AML-193 (cell line): ENCODE measurements at regions not wholly inside any gene's neighbourhood (a gene's known extent, or its start where the extent isn't known, plus 50 kb on each side); places are given as distances from the start of the nearest gene placed in this dataset.

Experiments used
- DNase-seq, 2 experiments: peaks; one replicate each; lab custom pipeline; 2025; lab: John Stamatoyannopoulos, UW

DNA sequence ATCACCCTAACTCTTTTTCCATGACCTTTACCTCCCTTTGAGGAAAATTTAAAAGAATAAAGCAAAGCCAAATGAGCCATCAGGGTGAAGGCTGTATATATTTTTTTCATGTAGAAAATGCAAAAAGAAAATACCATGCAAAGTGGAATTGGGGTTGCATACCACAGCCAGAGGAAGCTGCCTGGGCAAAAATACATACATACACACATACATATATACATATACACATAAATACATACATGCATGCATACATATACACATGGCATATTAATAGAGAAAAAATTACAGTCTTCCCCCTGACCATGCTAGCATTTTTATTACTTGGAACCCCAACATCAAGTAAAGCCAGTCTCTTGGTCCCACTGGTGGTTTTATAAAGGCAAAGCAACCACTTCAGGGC, 63.7 kb upstream of the TMCO5A start:
- no peak for DNase-seq

DNA sequence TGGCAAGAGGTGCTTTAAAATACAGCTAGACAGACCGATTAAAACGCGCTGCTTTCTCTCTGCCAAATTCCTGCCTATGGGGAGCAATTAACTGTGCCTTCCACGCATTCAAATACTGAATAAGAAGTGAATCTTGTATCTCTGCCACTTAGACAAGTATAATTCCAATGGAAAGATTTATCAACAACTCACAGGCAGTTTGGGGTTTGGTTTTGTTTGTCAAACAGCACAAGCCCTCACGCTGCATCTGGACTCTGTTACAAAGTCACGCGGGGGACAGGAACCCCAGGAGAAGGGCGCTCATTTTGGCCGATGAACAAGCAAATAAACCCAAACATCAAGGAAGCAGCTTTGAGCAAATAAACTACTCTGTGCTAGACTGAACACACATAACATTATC, 61.8 kb upstream of the TMCO5A start:
- DNase-seq = no peak

DNA sequence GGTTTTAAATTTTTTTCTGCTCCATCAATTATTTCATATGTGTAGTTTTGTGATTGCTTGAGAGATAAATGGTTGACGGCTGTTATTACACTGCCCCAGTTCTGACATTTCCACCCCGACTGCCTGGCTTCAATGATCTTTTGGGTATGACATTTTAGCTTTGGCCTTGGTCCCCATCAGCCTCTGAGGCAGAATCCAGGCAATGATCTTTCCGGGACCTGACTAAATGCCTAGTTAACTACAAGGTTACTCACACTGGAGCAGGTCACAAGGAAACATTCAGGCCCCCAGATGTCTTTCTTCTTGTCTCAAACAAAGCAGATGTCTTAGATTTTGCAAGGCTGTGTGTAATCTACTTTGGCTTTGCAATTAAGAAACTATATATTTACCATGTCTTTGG, 61.1 kb upstream of the TMCO5A start:
- DNase-seq = no peak

DNA sequence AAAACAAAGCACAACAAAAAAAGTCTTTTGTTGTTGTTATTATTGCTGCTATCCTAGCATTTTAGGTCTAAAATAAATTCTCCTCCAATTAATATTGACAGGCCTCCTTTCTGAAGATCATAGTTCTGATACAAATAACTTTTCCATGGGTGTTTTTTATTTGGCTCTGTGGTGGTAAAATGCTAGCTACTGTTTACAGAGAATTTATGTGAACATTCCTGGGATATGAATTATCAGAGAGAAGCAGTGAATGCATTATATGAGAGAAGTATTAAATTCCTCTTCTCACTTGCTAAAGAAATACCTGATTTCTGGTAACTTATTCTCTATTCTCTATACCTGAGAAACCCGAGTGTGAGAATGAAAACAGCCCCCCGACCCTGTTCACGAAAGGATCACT, 57.5 kb upstream of the TMCO5A start:
- no peak for DNase-seq

DNA sequence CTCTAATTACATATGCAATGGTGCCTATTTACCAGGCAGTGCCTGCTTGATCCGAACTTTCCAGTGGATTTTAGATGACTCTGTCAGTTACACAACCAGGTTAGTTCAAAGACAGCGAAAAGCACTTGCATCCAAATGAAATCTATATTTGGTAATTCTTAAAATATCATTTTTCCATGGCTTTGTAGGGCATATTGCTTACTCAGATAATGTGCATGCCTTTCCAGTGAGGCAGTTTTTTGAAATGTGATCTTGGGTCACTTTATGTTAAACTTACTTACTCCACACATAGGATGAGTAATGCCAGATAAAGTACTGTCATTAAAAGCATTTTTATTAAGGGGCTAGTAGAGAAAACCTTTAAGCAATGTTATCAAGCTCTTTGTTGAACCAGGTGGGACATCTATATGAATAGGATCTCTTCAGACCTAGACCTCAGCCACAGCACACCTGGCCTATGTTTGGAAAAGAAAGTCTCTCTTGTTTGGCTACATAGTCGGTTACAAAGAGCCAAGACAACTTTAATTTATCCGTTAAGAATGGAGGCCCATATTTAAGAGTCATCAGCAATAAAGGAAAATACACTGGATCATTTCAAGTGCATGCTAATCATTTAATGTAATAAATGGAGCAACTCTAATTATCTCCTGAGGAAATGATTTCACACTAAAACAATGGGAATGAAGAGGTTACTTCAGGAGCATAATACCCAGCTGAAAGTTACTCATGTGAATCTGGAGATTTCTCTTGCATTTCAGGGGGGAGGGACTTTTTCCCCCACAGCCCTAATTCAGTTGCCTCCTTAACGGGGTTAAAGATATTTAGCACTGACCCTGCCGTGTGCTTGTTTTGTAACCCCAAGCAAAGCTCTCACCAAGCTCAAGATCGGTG, 56.3 kb upstream of the TMCO5A start:
- no peak for DNase-seq

GRCh38 chr15:37880009-37880834, 54.2 kb upstream of the TMCO5A start:
- DNase-seq = peak in 1 of 2 experiments; percentile 22

DNA sequence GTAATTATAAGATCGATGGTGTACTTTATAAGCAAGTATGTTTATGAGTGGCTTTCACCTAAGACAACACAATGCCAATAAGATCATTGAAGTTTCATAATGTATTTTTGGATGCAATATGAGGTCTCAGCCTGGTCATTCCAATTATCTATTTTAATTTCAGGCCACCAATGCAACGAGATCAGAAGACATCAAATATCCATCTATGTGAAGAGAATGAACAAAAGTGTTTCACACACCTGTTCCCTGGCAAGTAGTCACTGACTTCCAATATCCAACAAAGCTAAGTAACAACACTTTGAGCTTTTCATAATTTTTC, 53.6 kb upstream of the TMCO5A start:
- DNase-seq = no peak

GRCh38 chr15:37881237-37882013, 53.0 kb upstream of the TMCO5A start:
- DNase-seq = no peak

- DNase-seq = no peak
Observed at GRCh38 chr15:37882640-37883039, 51.8 kb upstream of the TMCO5A start.
